Suppressor macrophage treated with lipopolysaccharide for 4 hours (primary cell): ENCODE measurements at regions not wholly inside any gene's neighbourhood (a gene's known extent, or its start where the extent isn't known, plus 50 kb on each side); places are given as distances from the start of the nearest gene placed in this dataset.

Source experiments
- DNase-seq: peaks from one replicate; pipeline ENCODE4 v3.0.0-alpha.2; 2020

GRCh38 chr1:209249280-209249670, 334.2 kb upstream of the CAMK1G start:
- no peak for DNase-seq

GRCh38 chr1:209249785-209250440, 333.6 kb upstream of the CAMK1G start:
- DNase-seq: no peak

DNA sequence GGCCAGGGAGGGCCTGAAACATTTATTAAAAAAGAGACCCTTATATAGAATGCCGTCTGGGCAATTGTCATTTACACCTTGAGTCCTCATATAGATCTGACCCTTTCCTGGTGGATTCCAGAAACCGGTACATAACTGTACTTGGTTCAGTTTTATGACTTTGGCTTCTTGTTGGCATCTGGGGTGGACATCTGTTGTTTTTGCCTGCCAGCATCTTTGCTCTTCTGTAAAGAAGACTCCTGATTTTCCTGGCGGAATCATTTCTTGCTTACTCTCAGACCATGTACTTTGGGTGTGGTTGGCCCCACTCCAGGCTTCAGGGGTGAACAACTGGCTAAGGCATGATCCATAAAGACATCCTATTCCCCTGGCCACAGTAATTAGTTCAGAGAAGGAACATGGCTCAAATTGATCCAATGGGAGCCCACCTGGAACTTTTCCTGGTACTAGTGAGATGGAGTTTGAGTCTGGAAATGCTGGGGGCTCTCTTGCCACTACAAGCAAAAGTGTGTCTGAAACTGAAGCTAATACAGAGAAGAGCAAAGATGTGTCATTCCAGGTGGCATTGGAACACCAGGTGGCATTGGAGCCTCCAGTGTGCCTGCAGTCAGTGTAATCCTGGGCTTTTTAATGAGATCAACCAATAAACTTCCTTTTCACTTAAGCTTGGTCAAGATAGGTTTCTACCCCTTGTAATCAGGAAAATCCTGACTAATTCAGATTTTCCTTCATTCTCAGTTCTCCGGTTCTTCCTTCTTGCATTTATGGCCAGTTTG, 332.5 kb upstream of the CAMK1G start:
- no peak for DNase-seq

GRCh38 chr1:209256766-209257350, 326.7 kb upstream of the CAMK1G start:
- no peak for DNase-seq

- DNase-seq: no peak
Measured at GRCh38 chr1:209257454-209257853, 326.1 kb upstream of the CAMK1G start.

- DNase-seq: no peak
Measured at GRCh38 chr1:209260136-209260535, 323.4 kb upstream of the CAMK1G start.

DNA sequence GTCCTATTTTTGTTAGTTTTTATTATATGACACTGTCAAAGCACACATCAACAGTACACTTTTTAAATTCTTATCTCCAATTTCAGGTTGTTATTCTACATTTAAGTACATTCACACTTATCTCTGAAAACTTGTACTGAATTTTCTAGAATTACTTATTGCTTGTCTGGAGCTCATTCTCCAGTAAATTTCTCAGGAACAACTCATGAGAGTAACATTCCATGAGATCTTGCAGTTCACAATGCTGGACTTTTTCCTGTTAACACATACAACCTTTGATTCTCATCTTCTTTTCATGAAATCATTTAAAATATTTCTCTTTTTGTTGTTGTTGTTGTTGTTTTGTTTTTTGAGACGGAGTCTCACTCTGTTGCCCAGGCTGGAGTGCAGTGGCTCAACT, 320.9 kb upstream of the CAMK1G start:
- no peak for DNase-seq

DNA sequence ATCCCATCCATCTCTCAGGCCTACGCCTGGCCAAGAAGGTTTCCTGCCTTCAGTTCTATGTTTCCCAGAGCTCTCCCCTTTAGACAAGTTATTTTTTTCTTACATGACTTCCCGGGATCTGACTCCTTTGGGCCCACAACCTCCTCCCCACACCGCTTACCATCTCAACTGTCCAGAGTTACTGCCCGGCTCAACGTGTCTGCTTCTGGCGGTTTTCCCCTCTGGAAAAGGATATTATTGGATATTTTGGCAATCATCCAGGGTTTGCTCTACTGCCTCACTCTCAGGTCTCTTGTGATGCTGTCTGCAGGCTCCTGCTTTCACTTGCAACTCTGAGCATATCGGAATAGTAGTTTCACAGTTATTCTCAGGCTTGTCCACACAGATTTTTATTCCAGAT, 318.2 kb upstream of the CAMK1G start:
- no peak for DNase-seq

DNA sequence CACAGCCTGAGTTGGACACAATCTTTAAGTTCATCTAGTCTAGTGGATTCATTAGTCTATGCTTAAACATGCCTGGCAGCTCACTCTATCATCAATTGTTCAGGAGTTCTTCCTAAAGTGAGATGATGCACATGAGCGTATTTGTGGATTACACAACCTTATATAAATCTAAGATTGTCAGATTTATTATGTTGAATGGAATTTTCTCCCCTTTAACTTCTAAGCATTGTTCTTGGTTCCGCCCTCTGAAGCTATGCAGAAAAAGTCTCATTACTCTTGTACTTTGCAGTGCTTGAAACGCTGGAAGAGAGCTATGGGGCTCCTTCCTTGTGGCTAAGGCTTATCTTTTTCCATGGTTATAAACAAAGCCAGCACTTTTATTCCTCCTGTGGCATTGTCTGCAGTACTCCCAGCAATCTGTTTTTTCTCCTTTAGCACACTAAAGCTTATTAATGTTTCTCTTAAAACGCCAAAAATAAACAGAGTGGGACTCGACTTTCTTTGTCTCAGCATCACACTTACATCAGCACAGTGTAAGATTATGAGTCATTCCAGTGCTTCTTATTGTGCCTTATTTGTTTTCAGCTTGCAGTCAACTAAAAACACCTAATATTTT, 316.8 kb upstream of the CAMK1G start:
- DNase-seq: no peak

DNA sequence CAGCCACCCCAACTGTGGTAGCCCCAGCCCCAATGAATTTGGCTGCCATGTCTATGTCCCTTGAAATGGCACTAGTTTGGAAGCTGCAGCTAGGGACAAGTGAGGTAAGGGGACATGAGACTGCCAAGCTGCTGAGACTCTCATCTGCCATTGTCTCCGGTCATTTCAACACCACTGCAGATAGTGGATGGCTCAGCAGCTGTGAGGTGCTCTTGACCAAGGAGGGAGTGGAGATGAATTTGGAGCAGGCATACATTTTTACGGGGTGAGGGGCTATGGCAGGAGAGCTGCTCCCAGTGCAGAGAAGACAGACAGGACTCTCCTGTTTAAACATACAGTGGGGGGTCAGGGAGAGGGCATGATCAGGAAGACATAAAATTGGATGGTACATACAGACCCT, 315.5 kb upstream of the CAMK1G start:
- no peak for DNase-seq

GRCh38 chr1:209268479-209268878, 315.0 kb upstream of the CAMK1G start:
- no peak for DNase-seq

- no peak for DNase-seq
Measured at GRCh38 chr1:209276321-209276720, 307.2 kb upstream of the CAMK1G start.

DNA sequence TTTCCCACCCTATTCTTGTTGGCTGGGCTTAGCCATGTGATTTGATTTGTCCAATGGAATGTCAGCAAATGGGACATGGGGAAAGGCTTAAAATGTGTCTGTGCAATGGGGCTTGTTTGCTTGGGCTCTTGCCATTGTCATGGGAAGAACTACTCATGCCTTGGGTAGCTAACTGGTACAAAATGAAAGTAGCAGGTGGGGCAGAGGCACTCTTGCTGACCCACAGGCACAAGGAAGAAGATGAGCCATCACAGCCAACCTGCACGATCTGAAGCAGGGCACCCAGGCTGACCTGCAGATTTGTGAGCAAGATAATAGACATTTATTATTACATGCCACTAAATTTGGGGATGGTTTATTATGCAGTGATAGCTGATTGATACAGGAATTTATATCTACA, 305.9 kb upstream of the CAMK1G start:
- DNase-seq: no peak

DNA sequence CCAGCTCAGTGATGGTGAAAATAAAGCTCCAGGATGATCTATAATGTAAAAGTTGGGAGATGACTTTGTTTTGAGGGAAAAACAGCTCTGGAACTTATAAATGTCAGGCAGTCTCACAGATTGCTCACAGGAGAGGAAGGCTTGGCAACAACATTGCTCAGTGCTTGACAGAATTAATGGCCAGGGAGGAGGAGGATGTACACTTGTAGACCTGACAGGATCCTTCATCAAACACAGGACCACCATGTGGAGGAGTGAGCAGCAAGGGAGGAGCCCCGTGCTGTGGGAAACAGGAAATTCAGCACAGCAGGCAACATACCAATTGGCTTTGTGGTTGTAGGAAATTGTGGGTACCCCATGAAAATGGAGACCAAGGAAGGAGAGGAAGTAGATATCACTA, 291.8 kb upstream of the CAMK1G start:
- no peak for DNase-seq

DNA sequence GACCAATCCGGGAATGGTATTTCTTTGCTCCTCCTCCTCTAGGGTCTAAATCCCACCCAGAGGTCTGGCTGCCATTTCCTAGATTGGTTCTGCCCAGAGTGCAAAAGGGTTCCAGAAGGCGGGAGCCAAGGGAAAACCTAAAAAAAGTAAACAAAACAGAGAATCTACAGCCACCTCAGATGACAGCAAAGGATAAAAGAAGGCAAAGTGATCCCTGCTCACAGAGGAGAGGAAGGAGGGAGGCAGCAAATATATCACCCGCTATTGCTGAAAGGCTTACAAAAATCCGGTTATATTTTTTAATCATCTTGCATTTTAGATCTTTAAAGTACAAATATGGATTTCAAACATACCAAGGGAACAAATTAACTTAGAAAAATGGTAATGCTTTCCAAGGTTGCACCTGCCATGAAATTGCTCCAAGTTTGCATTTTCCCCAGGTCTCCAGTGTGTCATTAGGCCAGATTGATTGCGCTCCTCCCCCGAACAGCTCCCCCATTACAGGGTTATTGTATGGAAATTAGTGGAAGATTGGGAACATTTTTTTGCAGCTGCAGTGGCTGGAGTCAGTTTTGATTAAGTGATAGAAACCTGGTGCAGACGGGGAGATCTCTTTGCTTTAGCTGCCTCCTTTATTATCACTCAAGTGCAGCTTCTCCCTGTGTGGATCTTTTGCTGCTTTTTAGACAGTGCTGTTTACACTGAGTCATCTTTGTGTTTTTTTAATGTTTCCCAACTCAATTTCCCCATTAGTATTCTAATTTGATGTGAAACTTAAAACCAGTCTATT, 280.5 kb upstream of the CAMK1G start:
- DNase-seq: peak; percentile 29

DNA sequence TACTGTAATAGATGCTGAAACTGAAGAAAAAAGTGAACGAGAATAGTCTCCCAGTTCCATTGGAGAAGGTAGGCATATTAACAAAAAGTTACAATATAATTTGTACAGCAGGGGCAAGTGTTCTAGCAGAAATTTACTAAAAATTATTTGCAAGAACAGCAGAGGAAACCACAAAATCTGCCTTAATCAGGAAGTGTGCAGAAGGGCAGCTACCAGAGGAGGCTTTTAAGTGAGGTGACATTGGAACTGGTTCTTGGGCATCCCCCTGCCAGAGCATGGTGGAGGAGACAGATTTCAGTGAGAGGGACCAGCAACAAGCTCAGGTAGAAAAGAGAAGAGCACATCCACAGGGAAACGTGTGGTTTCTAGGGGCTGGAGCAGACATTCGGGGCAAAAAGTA, 279.3 kb upstream of the CAMK1G start:
- DNase-seq: no peak

- no peak for DNase-seq
Measured at GRCh38 chr1:209305221-209305954, 278.1 kb upstream of the CAMK1G start.

- no peak for DNase-seq
Measured at GRCh38 chr1:209307846-209308245, 275.7 kb upstream of the CAMK1G start.

- no peak for DNase-seq
Measured at GRCh38 chr1:209309198-209309597, 274.3 kb upstream of the CAMK1G start.

GRCh38 chr1:209311770-209312169, 271.7 kb upstream of the CAMK1G start:
- DNase-seq: no peak

- DNase-seq: no peak
Measured at GRCh38 chr1:209316929-209317328, 266.6 kb upstream of the CAMK1G start.
